ENCODE measurements at regions not wholly inside any gene's neighbourhood (a gene's known extent, or its start where the extent isn't known, plus 50 kb on each side); places are given as distances from the start of the nearest gene placed in this dataset.

DNA sequence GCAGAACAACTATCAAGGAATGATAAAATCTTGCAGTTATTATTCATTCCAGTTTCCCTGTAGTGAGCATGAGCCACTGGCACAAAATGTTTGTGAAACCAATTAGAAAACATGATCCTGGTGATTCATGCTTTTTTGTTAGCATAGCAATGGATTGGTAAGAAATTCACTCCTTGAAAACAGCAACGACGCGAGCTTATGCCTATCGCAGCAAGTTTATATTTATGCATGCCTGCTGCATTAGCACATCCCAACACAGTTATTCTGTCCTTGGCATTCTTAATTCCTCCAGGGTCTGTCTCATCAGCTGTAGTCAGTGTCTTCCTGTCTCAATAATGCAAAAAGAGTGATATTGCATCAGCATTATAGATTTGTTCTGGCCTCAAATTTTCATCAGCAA, 975.9 kb downstream of the STIM2 start:
- no peaks in the 10 kb centered on the region for H3K36me3 ChIP-seq (ENCODE audit: control insufficient read depth, low read length)
- H3F3A ChIP-seq (ENCODE audit: control insufficient read depth, insufficient read depth): no peaks in the 10 kb centered on the region
- no peaks in the 10 kb centered on the region for H3K4me1 ChIP-seq (ENCODE audit: control insufficient read depth, low read length)
- H3K4me3 ChIP-seq (ENCODE audit: low read length): no peak overlapping the region
- H4K20me1 ChIP-seq (ENCODE audit: control insufficient read depth, insufficient read depth, low read depth, low read length): no peaks in the 10 kb centered on the region
- H3K4me2 ChIP-seq (ENCODE audit: low read length): no peak overlapping the region
- TF ChIP-seq, protein P1, sequence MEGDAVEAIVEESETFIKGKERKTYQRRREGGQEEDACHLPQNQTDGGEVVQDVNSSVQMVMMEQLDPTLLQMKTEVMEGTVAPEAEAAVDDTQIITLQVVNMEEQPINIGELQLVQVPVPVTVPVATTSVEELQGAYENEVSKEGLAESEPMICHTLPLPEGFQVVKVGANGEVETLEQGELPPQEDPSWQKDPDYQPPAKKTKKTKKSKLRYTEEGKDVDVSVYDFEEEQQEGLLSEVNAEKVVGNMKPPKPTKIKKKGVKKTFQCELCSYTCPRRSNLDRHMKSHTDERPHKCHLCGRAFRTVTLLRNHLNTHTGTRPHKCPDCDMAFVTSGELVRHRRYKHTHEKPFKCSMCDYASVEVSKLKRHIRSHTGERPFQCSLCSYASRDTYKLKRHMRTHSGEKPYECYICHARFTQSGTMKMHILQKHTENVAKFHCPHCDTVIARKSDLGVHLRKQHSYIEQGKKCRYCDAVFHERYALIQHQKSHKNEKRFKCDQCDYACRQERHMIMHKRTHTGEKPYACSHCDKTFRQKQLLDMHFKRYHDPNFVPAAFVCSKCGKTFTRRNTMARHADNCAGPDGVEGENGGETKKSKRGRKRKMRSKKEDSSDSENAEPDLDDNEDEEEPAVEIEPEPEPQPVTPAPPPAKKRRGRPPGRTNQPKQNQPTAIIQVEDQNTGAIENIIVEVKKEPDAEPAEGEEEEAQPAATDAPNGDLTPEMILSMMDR (IDR thresholded peaks at IDR 0.05; ENCODE audit: low read depth, low read length, poor library complexity, severe bottlenecking): no peak
- no peak for TF ChIP-seq EZH2phosphoT487 (IDR thresholded peaks at IDR 0.05; ENCODE audit: borderline replicate concordance, low read length)
- H3K79me2 ChIP-seq (ENCODE audit: control insufficient read depth, low read length): no peaks in the 10 kb centered on the region
- H3K27ac ChIP-seq (ENCODE audit: low read depth, low read length): no peak overlapping the region
- H3K27me3 ChIP-seq (ENCODE audit: control insufficient read depth, low read length): no peaks in the 10 kb centered on the region
- H3K9me3 ChIP-seq (ENCODE audit: control insufficient read depth, insufficient read depth, low read length): no peaks in the 10 kb centered on the region
- H3K9me2 ChIP-seq (replicated peaks; ENCODE audit: control insufficient read depth, low read length): no peaks in the 10 kb centered on the region

DNA sequence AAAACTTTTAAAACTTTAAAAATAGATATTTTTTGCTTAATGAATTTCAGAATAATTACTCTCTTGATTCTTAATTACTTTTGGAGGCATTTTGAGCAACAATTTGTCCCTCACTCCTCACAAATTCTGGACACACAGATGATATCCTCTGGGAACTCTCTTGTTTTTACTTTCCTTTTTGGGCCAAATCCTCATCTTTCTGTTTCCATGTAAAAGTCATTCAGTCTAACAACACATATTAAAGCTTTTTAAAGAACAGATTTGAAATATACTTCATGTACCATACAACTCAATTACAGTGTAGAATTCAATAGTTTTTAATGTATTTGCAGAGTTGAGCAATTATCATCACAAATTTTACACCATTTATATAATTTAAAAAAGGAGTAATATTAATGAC, 983.1 kb downstream of the STIM2 start:
- no peaks in the 10 kb centered on the region for H3F3A ChIP-seq (ENCODE audit: control insufficient read depth, insufficient read depth)
- no peaks in the 10 kb centered on the region for H3K9me3 ChIP-seq (ENCODE audit: control insufficient read depth, insufficient read depth, low read length)
- no peak overlapping the region for H3K4me3 ChIP-seq (ENCODE audit: low read length)
- no peaks in the 10 kb centered on the region for H3K9me2 ChIP-seq (replicated peaks; ENCODE audit: control insufficient read depth, low read length)
- H3K4me2 ChIP-seq (ENCODE audit: low read length): no peak overlapping the region
- H3K36me3 ChIP-seq (ENCODE audit: control insufficient read depth, low read length): no peaks in the 10 kb centered on the region
- H3K79me2 ChIP-seq (ENCODE audit: control insufficient read depth, low read length): no peaks in the 10 kb centered on the region
- H3K27me3 ChIP-seq (ENCODE audit: control insufficient read depth, low read length): no peaks in the 10 kb centered on the region
- TF ChIP-seq EZH2phosphoT487 (IDR thresholded peaks at IDR 0.05; ENCODE audit: borderline replicate concordance, low read length): no peak
- TF ChIP-seq, protein P1 (IDR thresholded peaks at IDR 0.05; ENCODE audit: low read depth, low read length, poor library complexity, severe bottlenecking): no peak
- no peak overlapping the region for H3K27ac ChIP-seq (ENCODE audit: low read depth, low read length)
- H3K4me1 ChIP-seq (ENCODE audit: control insufficient read depth, low read length): no peaks in the 10 kb centered on the region
- H4K20me1 ChIP-seq (ENCODE audit: control insufficient read depth, insufficient read depth, low read depth, low read length): no peaks in the 10 kb centered on the region

DNA sequence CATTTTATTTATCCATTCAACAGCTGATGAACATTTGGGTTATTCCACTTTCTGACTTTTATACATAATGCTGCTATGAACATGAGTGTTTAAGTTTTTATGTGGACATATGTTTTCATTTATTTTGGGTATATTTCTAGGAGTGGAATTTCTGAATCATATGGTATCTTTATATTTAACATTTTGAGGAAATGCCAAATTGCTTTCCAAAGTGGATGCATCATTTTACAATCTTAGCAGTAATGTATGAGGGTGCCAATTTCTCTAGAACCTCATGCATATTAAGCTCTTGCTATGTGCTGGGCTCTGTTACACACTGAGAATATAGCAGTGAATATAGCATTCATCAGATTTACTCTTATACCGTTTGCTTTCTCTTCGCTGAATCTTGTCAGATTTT, 983.7 kb downstream of the STIM2 start:
- Histone ChIP-seq H3K9me2 (replicated peaks; ENCODE audit: control insufficient read depth, low read length) (no peaks in the 10 kb centered on the region), H3F3A (ENCODE audit: control insufficient read depth, insufficient read depth) (no peaks in the 10 kb centered on the region), H4K20me1 (ENCODE audit: control insufficient read depth, insufficient read depth, low read depth, low read length) (no peaks in the 10 kb centered on the region), H3K36me3 (ENCODE audit: control insufficient read depth, low read length) (no peaks in the 10 kb centered on the region), H3K27ac (ENCODE audit: low read depth, low read length) (no peak overlapping the region), H3K9me3 (ENCODE audit: control insufficient read depth, insufficient read depth, low read length) (no peaks in the 10 kb centered on the region), H3K4me1 (ENCODE audit: control insufficient read depth, low read length) (no peaks in the 10 kb centered on the region), H3K4me2 (ENCODE audit: low read length) (no peak overlapping the region), H3K4me3 (ENCODE audit: low read length) (no peak overlapping the region), H3K79me2 (ENCODE audit: control insufficient read depth, low read length) (no peaks in the 10 kb centered on the region), H3K27me3 (ENCODE audit: control insufficient read depth, low read length) (no peaks in the 10 kb centered on the region)
- no peak for TF ChIP-seq EZH2phosphoT487 (IDR thresholded peaks at IDR 0.05; ENCODE audit: borderline replicate concordance, low read length)
- TF ChIP-seq, protein P1 (IDR thresholded peaks at IDR 0.05; ENCODE audit: low read depth, low read length, poor library complexity, severe bottlenecking): no peak

DNA sequence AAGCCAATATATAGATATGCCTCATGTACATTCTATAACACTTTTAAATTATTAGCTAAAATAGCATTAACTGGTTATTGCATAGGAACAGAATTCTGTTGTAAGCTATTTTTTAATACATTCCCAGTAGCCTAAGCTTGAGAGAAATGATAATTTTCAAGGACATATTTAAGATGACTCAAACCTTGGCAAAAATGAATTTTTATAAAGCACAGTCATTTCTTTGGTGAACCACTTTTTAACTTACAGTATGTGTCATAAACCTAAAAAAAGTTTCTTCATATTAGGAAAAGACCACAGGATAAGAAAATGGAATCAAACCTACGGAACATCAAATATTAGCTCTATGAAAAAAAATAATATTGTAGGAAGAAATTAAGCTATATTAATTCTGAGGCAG, 986.3 kb downstream of the STIM2 start:
- H3K9me3 ChIP-seq (ENCODE audit: control insufficient read depth, insufficient read depth, low read length): no peaks in the 10 kb centered on the region
- no peaks in the 10 kb centered on the region for H4K20me1 ChIP-seq (ENCODE audit: control insufficient read depth, insufficient read depth, low read depth, low read length)
- H3K9me2 ChIP-seq (replicated peaks; ENCODE audit: control insufficient read depth, low read length): no peaks in the 10 kb centered on the region
- no peaks in the 10 kb centered on the region for H3F3A ChIP-seq (ENCODE audit: control insufficient read depth, insufficient read depth)
- H3K4me1 ChIP-seq (ENCODE audit: control insufficient read depth, low read length): no peaks in the 10 kb centered on the region
- TF ChIP-seq EZH2phosphoT487 (IDR thresholded peaks at IDR 0.05; ENCODE audit: borderline replicate concordance, low read length): no peak
- TF ChIP-seq, protein P1 (IDR thresholded peaks at IDR 0.05; ENCODE audit: low read depth, low read length, poor library complexity, severe bottlenecking): no peak
- H3K27ac ChIP-seq (ENCODE audit: low read depth, low read length): no peak overlapping the region
- no peak overlapping the region for H3K4me3 ChIP-seq (ENCODE audit: low read length)
- H3K36me3 ChIP-seq (ENCODE audit: control insufficient read depth, low read length): no peaks in the 10 kb centered on the region
- no peaks in the 10 kb centered on the region for H3K79me2 ChIP-seq (ENCODE audit: control insufficient read depth, low read length)
- H3K4me2 ChIP-seq (ENCODE audit: low read length): no peak overlapping the region
- H3K27me3 ChIP-seq (ENCODE audit: control insufficient read depth, low read length): no peaks in the 10 kb centered on the region

Data from DOHH2 (cell line).